Limb (tissue), 2 donors: ENCODE measurements at regions not wholly inside any gene's neighbourhood (a gene's known extent, or its start where the extent isn't known, plus 50 kb on each side); places are given as distances from the start of the nearest gene placed in this dataset.

ENCODE experiments used
- DNase-seq, 2 donors: peaks; one replicate each; pipeline ENCODE4 v3.0.0-alpha.2; 2016; ENCODE audit errors: extremely low spot score in 2 of 2

DNA sequence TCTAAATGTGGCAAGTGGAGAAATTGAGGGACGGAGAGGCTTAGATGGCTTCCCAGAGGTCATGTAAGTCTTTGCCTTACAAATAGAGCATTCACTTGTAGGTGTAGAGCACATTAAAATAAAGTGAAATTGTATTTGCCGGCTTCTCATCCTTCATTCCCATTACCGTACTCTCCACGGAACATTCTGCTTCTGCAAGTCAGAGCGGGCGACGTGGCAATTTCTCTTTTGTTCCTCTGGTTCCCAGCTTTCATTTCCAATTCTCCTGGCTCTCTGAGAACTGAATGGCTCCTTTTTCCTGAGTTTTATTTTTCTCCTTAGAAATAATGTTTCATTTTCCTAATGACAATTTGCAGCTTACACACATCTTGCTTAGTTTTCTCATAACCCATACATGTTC, 51.3 kb upstream of the PFKP start:
- no peak for DNase-seq

GRCh38 chr10:3014968-3015367, 52.4 kb upstream of the PFKP start:
- DNase-seq = peak in 1 of 2 donors; percentile 38

GRCh38 chr10:3012223-3012622, 55.1 kb upstream of the PFKP start:
- no peak for DNase-seq

GRCh38 chr10:3010816-3011460, 56.4 kb upstream of the PFKP start:
- DNase-seq = no peak

- DNase-seq = no peak
Measured at GRCh38 chr10:3010334-3010733, 57.0 kb upstream of the PFKP start.

DNA sequence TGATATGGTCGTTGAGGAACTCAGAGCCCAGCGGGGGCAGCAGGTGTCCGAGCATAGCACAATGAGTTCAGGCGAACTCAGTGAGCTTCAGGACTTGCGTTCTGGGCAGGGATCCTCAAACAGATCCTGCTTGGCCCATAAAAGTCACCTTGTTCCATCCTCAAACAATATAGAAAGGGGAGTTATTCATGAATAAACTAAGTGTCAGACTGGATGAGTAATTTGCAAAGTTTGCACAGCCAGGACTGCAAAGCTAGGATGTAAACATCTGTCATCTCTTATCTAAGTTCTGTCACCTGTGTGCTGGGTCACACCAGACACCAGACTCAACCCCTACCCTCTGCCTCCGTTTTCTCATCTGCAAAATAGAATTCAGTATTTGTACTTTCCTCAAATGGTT, 58.0 kb upstream of the PFKP start:
- no peak for DNase-seq

DNA sequence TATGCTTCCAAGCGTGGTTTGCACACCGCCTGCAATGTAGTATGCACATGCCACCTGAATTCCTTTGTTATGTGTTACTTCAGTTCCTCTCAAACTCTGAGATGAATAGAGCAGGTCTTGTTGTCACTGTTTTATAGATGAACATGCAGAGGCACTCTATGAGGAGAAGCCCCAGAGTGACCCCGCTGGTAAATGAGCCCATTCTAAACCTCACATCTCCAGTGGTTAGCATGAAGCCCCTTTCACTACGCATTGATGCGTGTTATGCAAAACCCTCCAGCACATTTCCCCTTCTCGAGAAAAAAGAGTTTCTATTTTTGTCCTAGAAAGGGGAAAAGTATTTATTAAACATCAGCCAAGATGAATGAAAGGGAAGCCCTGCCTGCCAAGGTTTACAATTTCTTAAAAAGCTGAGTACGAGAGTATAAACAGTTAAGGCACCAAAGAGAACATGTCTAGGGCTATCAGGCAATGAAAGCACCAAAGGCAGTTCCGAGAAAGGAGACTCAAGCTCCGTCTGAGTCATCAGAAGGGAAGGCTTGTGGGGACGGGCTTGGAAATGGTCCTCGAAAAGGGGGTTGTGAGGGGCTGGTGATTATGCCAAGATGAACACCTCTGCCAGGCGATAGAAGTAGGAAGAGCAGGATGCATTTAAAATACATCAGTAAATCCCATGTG, 58.7 kb upstream of the PFKP start:
- no peak for DNase-seq

DNA sequence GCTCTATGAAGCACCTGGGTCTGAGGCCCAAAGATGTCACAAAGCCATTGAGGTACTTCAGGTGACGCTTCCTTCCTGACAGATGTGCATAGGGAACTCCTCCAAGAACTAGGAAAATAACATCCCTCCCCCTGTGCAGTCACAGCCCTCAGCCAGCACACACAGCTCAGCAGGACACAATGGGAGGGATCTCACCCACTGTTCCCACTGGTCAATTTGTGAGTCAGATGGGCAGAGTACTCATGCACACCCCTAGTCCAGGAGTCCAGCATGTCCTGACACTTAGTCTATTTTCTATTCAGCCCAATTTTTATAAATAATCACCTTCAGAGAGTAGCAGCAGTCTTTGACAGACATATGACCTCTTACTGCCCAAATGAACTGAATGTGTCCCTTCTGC, 60.7 kb upstream of the PFKP start:
- no peak for DNase-seq

- no peak for DNase-seq
Measured at GRCh38 chr10:3006093-3006492, 61.3 kb upstream of the PFKP start.

DNA sequence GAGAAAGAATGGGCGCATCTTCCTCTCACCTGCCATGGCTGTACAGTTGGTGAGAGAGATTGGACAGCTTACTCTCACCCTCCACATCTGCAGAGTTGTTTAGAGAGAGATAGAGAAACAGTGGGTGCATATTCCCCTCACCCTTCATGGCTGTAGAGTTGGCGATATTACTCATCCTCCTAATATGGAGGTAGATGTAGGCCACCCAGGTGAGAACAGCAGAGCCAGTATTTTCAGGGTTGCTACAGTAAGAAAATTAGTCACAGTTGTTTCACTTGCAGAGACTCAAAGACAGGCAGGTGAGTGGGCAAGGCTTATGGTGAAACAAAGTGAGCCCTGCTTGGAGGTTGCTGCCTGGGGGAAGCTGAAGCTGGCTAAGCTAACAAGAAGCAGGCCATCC, 65.0 kb upstream of the PFKP start:
- DNase-seq = no peak

DNA sequence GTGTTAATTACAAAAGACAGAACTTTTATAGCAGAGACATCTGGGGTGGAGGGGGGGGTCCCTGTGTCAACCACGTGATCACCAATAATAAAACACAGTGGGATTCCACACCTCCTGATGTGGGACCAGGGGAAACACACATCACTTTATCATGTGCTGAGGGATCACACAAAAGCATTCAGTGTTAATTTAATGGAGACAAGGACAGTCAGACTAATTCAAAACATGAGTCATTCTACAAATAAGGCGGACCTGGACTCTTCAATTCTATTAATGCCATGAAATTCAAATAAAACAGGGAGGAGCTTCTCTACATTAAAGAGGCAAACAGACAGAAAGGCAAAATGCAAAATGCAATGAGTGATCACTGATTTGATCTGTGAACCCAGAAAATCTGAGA, 67.3 kb upstream of the PFKP start:
- DNase-seq = no peak

- DNase-seq = peak in 1 of 2 donors; percentile 39
Measured at GRCh38 chr10:2994221-2994961, 73.0 kb upstream of the PFKP start.

- DNase-seq = no peak
Measured at GRCh38 chr10:2993636-2994035, 73.7 kb upstream of the PFKP start.

DNA sequence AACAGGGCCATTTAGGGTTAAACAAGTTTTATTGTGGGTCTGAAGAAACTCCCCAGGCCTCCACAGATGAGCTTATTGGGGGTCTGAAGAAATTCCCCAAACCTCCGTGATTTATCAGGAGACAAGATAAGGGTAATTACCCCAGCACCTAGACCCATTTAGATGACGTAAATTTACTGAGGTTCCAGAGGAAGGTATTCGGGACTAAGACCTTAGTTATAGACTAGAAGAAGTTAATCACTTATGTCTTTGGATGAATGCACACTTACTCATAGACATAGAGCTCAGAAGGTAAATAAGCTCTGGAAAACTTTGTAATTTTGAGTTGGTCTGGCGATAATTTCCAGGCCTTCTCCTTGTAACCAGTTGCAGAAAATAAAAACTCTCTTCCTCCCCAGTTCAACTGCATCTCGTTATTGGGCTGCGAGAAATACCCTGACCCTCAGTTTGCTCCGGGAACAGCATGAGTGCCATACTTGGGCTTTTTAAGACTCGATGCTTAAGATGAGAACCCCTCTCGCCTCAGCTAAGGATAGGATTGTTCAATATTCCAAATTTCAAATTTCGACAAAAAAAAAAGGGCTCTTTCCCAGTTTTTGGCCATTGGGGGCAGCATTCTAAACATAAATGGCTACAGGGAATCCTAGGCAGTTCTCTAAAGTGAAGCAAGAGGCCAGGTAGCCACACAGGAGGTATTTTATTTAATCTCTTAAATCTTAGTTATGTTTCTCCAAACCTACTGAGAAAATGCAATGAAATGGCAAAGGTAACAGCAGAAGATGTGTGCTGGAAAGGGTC, 74.7 kb upstream of the PFKP start:
- DNase-seq = no peak

DNA sequence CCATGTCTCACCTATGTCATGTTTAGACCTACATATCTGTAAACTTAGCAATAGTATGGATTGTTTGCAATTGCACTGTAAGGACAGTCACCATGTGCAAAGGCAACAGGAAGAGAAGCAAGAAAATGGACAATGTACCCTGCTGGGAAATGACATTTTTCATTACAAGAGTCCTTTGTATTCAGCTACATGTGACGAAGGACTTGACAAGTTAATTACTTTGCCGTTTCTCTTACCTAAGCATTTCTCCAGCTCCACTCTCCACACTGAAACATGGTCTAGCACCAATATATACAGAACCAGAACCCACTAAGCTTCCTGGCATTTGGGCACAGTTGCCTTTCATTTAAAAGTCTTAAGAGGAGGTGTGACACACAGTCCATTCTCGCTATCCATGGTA, 76.6 kb upstream of the PFKP start:
- no peak for DNase-seq

- DNase-seq = no peak
Measured at GRCh38 chr10:2989292-2989947, 77.9 kb upstream of the PFKP start.

DNA sequence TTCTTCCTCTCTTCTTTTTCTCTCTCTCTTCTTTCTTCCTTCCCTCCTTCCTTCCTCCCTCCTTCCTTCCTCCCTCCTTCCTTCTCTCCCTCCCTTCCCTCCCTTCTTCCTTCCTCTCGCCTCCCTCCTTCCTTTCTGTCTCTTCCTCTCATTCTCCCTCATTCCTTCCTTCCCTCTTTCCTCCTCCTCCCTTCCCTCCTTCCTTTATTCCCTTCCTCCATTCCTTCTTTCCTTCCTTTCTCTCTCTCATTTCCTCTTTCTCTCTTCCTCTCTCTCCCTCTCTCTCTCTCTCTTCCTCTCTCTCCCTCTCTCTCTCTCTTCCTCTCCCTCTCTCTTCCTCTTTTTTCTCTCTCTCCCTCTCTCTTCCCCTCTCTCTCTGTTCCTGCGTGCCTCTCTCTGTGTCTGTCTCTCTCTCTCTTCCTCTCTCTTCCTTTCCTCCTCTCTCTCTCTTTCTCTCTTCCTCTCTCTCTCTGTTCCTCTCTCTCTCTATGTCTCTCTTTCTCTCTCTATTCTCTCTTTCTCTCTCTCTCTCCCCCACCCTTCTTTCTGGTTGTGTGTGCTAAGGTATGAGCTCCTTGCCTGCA, 80.1 kb upstream of the PFKP start:
- DNase-seq = no peak

- DNase-seq = no peak
Measured at GRCh38 chr10:2986391-2986801, 81.0 kb upstream of the PFKP start.

GRCh38 chr10:2985729-2986232, 81.6 kb upstream of the PFKP start:
- no peak for DNase-seq

GRCh38 chr10:2984682-2985081, 82.7 kb upstream of the PFKP start:
- no peak for DNase-seq

- DNase-seq = no peak
Measured at GRCh38 chr10:2982146-2982545, 85.2 kb upstream of the PFKP start.
